Endothelial cell of umbilical vein (primary cell): ENCODE measurements at regions not wholly inside any gene's neighbourhood (a gene's known extent, or its start where the extent isn't known, plus 50 kb on each side); places are given as distances from the start of the nearest gene placed in this dataset.

Experiments used
- BruUV-seq: library from RNA; stranded (reverse); fragments of 400-500 nt; replicated peaks from 2 replicates; lab custom pipeline; 2021; lab: Mats Ljungman, UMichigan
- CTCF ChIA-PET: fragments of 300-600, 350-600 bp; sonication (Branson Sonifier 250); formaldehyde crosslinking; loops from one replicate; lab custom pipeline; 2021; ENCODE audit warnings: antibody characterized with exemption, inconsistent platforms; lab: Charles Lee
- POLR2A ChIA-PET: fragments of 300-600, 350-600 bp; sonication (Branson Sonifier 250); formaldehyde crosslinking; loops from one replicate; lab custom pipeline; 2021; ENCODE audit warnings: antibody characterized with exemption, inconsistent platforms; lab: Charles Lee
- DNase-seq: peaks from one replicate; pipeline ENCODE4 v3.0.0-alpha.2; 2011; ENCODE audit warnings: low read depth, low spot score
- FAIRE-seq: peaks from 2 replicates; lab custom pipeline; 2011; peaks lifted over from hg19 to GRCh38; lab: Jason Lieb, UNC
- H2AFZ ChIP-seq: 2 replicates; pipeline ENCODE4 v1.6.0; 2012; ENCODE audit warnings: low read depth, low read length, control low read depth, inconsistent platforms
- H3K27ac ChIP-seq: 2 replicates; pipeline ENCODE4 v1.5.1; 2011; ENCODE audit warnings: low read depth, mild to moderate bottlenecking, control low read depth, low read length, moderate library complexity; ENCODE audit not compliant: insufficient read depth
- H3K27me3 ChIP-seq, 2 experiments: 2 replicates each; pipeline versions ENCODE4 v1.6.0 to v1.6.1; 2011; ENCODE audit warnings: low read length in 2 of 2, mixed read lengths in 1 of 2; ENCODE audit not compliant: control insufficient read depth in 2 of 2, insufficient read depth in 2 of 2
- H3K36me3 ChIP-seq, 2 experiments: 2 replicates in 1 of 2; 3 replicates in 1 of 2; pipeline ENCODE4 v1.5.1; 2011; ENCODE audit warnings: low read length in 2 of 2, mild to moderate bottlenecking in 1 of 2, moderate library complexity in 1 of 2; ENCODE audit not compliant: control insufficient read depth in 2 of 2, insufficient read depth in 2 of 2; ENCODE audit errors: extremely low read depth in 1 of 2
- H3K4me1 ChIP-seq: 3 replicates; pipeline ENCODE4 v1.5.1; 2011; ENCODE audit warnings: mild to moderate bottlenecking, low read length; ENCODE audit not compliant: control insufficient read depth, insufficient read depth; ENCODE audit errors: extremely low read depth
- H3K4me2 ChIP-seq: 2 replicates; pipeline ENCODE4 v1.6.1; 2011; ENCODE audit warnings: low read length, control low read depth, mixed read lengths; ENCODE audit not compliant: insufficient read depth
- H3K4me3 ChIP-seq, 3 experiments: fragments of 200-600 bp in 1 of 3; sonication (generic), shearing (Covaris generic) in 1 of 3; replicated peaks in 1 of 3; 2 replicates each; pipeline ENCODE4 v1.5.1; 2011 to 2016; ENCODE audit warnings: control low read depth in 3 of 3, low read length in 3 of 3, mild to moderate bottlenecking in 2 of 3, inconsistent platforms in 1 of 3, low read depth in 1 of 3, moderate library complexity in 1 of 3; ENCODE audit not compliant: insufficient read depth in 1 of 3
- H3K79me2 ChIP-seq: 2 replicates; pipeline ENCODE4 v1.6.0; 2012; ENCODE audit warnings: low read length, inconsistent platforms; ENCODE audit not compliant: control insufficient read depth, insufficient read depth
- H3K9ac ChIP-seq: replicated peaks from 2 replicates; pipeline ENCODE3; 2011; ENCODE audit warnings: low read length, control low read depth; ENCODE audit not compliant: insufficient read depth; ENCODE audit errors: extremely low read depth
- H3K9me1 ChIP-seq: replicated peaks from 3 replicates; pipeline ENCODE4 v1.6.0; 2011; ENCODE audit warnings: mild to moderate bottlenecking, low read length; ENCODE audit not compliant: control insufficient read depth, insufficient read depth; ENCODE audit errors: extremely low read depth
- H3K9me3 ChIP-seq: replicated peaks from 2 replicates; pipeline ENCODE4 v1.5.1; 2012; ENCODE audit warnings: low read length, inconsistent platforms; ENCODE audit not compliant: control insufficient read depth, insufficient read depth
- H4K20me1 ChIP-seq: replicated peaks from 2 replicates; pipeline ENCODE3; 2011; ENCODE audit warnings: mild to moderate bottlenecking, low read length; ENCODE audit not compliant: control insufficient read depth, insufficient read depth; ENCODE audit errors: extremely low read depth
- CTCF ChIP-seq, 2 donors: IDR thresholded peaks; 1 replicate in 1 of 2; 2 replicates in 1 of 2; pipeline ENCODE4 v1.5.1; 2011; ENCODE audit warnings: low read length in 2 of 2, mild to moderate bottlenecking in 2 of 2, moderate library complexity in 2 of 2, control low read depth in 1 of 2, inconsistent platforms in 1 of 2, low read depth in 1 of 2; ENCODE audit not compliant: insufficient read depth in 1 of 2; ENCODE audit errors: extremely low read depth in 1 of 2
- EZH2 ChIP-seq: IDR thresholded peaks from 2 replicates; pipeline ENCODE4 v1.6.1; 2012; ENCODE audit warnings: borderline replicate concordance, low read depth, mild to moderate bottlenecking, moderate library complexity, low read length, inconsistent platforms; ENCODE audit not compliant: severe bottlenecking
- FOS ChIP-seq: IDR thresholded peaks from 2 replicates; pipeline ENCODE4 v1.6.1; 2011; ENCODE audit warnings: mild to moderate bottlenecking, low read length, moderate library complexity, borderline replicate concordance; ENCODE audit not compliant: insufficient read depth
- GATA2 ChIP-seq: IDR thresholded peaks from 2 replicates; pipeline ENCODE4 v1.7.0; 2011; ENCODE audit warnings: low read depth, mild to moderate bottlenecking, moderate library complexity, mixed read lengths, low read length; ENCODE audit not compliant: insufficient read length, insufficient read depth
- JUN ChIP-seq: IDR thresholded peaks from 2 replicates; pipeline ENCODE4 v1.6.1; 2011; ENCODE audit warnings: borderline replicate concordance, low read depth; ENCODE audit not compliant: insufficient read length, insufficient read depth
- MAX ChIP-seq: IDR thresholded peaks from 2 replicates; pipeline ENCODE4 v1.6.1; 2011; ENCODE audit not compliant: insufficient read depth, insufficient read length
- MYC ChIP-seq: IDR thresholded peaks from one replicate; pipeline ENCODE4 v1.6.1; 2011; ENCODE audit warnings: mild to moderate bottlenecking, low read depth, low read length
- POLR2A ChIP-seq: IDR thresholded peaks from 2 replicates; pipeline ENCODE4 v1.6.1; 2012; ENCODE audit warnings: low read depth, mild to moderate bottlenecking, control low read depth, low read length
- POLR2AphosphoS5 ChIP-seq: IDR thresholded peaks from 2 replicates; pipeline ENCODE4 v1.6.1; 2012; ENCODE audit warnings: low read depth, mild to moderate bottlenecking, control low read depth, low read length, moderate library complexity; ENCODE audit not compliant: insufficient read depth
- dilution Hi-C: fragments of 300-500 bp; cut with MboI; formaldehyde crosslinking; loops from one replicate; pipeline ENCODE4 v1.15.0; 2019; ENCODE audit warnings: low sequenced_read_pairs; ENCODE audit not compliant: extremely low pct_ligation_motif_present
- intact Hi-C: fragments of 100-400 bp; cut with micrococcal nuclease; formaldehyde crosslinking; loops from one replicate; pipeline ENCODE4 v1.10.0; 2022

GRCh38 chr5:58383448-58383847 is 76.4 kb downstream of the PLK2 start:
- no peaks in the 10 kb centered on the region for H3K27me3 ChIP-seq

More at GRCh38 chr5:58383448-58383847, 76.4 kb downstream of the PLK2 start:
- H3K36me3 ChIP-seq = no peaks in the 10 kb centered on the region
- H3K4me1 ChIP-seq = no peaks in the 10 kb centered on the region
- FAIRE-seq = no peak
- dilution Hi-C loops = no loop called here
- POLR2A ChIA-PET = no interaction called here
- CTCF ChIA-PET = interaction anchor here (0.9 kb wide), 1 partner anchor 9 kb away, joined by 3 read pairs; no protein-coding TSS in a partner anchor
- no peaks in the 10 kb centered on the region for H3K9me1 ChIP-seq
- H3K27ac ChIP-seq = no peak overlapping the region
- TF ChIP-seq JUN (no peak), POLR2A (no peak), CTCF (IDR thresholded peaks at IDR 0.05; ENCODE audit: extremely low read depth in 1 of 2, insufficient read depth in 1 of 2, low read depth in 1 of 2, low read length in 2 of 2) (no peak), MYC (no peak), FOS (no peak), POLR2AphosphoS5 (no peak), GATA2 (no peak), MAX (no peak), EZH2 (no peak)
- H3K79me2 ChIP-seq = no peaks in the 10 kb centered on the region
- no peak overlapping the region for H3K9ac ChIP-seq
- no peak for DNase-seq
- no peak overlapping the region for H2AFZ ChIP-seq
- no TSS peak for BruUV-seq
- no peak overlapping the region for H3K4me3 ChIP-seq
- intact Hi-C loops = no loop called here
- H3K4me2 ChIP-seq = no peak overlapping the region
- H3K9me3 ChIP-seq = no peaks in the 10 kb centered on the region
- no peaks in the 10 kb centered on the region for H4K20me1 ChIP-seq
